SK-N-MC (cell line): ENCODE measurements at regions not wholly inside any gene's neighbourhood (a gene's known extent, or its start where the extent isn't known, plus 50 kb on each side); places are given as distances from the start of the nearest gene placed in this dataset.
"Not testable (repeated sequence)": the region's sequence is repeated elsewhere in the genome, so short reads cannot be mapped to it uniquely, and the experiment has no call there.

ENCODE experiments used
- DNase-seq: peaks from one replicate; pipeline ENCODE4 v3.0.0-alpha.2; 2011; ENCODE audit warnings: low read depth, low spot score
- H3K27ac ChIP-seq: fragments of 200-600 bp; sonication (generic); 2 replicates; pipeline ENCODE4 v1.5.1; 2016; ENCODE audit warnings: mixed run types
- H3K36me3 ChIP-seq: fragments of 200-600 bp; sonication (generic); 2 replicates; pipeline ENCODE4 v1.6.1; 2017; ENCODE audit warnings: antibody characterized with exemption, low read length, mixed read lengths; ENCODE audit not compliant: insufficient read depth
- H3K4me3 ChIP-seq: fragments of 200-600 bp; sonication (generic); 2 replicates; pipeline ENCODE4 v1.5.1; 2016
- H3K9ac ChIP-seq: fragments of 200-600 bp; sonication (generic); 2 replicates; pipeline ENCODE4 v1.8.0; 2017; ENCODE audit warnings: mixed run types, mixed read lengths; ENCODE audit not compliant: insufficient read length
- H3K9me3 ChIP-seq: fragments of 200-600 bp; sonication (generic); 2 replicates; pipeline ENCODE4 v1.6.1; 2017; ENCODE audit warnings: low read depth, mild to moderate bottlenecking, antibody characterized with exemption, low read length, moderate library complexity, mixed read lengths
- EZH2 ChIP-seq: fragments of 200-600 bp; sonication (generic); IDR thresholded peaks from one replicate; pipeline ENCODE4 v1.6.1; 2017; ENCODE audit warnings: antibody characterized with exemption
- FOXP2 ChIP-seq: optimal IDR thresholded peaks from 2 replicates; pipeline ENCODE3; 2011; ENCODE audit warnings: mild to moderate bottlenecking, moderate library complexity; ENCODE audit not compliant: insufficient read depth; ENCODE audit errors: extremely low read length, control extremely low read depth
- POLR2AphosphoS5 ChIP-seq: IDR thresholded peaks from 2 replicates; pipeline ENCODE4 v1.6.1; 2012; ENCODE audit warnings: mild to moderate bottlenecking, low read depth, low read length, borderline replicate concordance

GRCh38 chr3:80978216-80978969 lies 783.1 kb downstream of the GBE1 start:
- Histone ChIP-seq H3K36me3 (no peaks in the 10 kb centered on the region), H3K9me3 (no peaks in the 10 kb centered on the region), H3K4me3 (no peak overlapping the region), H3K9ac (no peak overlapping the region), H3K27ac (no peak overlapping the region)
- TF ChIP-seq EZH2 (no peak), FOXP2 (no peak), POLR2AphosphoS5 (no peak)
- no peak for DNase-seq

GRCh38 chr3:80970292-80970691 lies 791.2 kb downstream of the GBE1 start:
- DNase-seq: no peak
- Histone ChIP-seq H3K9ac (no peak overlapping the region), H3K4me3 (no peak overlapping the region), H3K27ac (no peak overlapping the region), H3K36me3 (no peaks in the 10 kb centered on the region), H3K9me3 (no peaks in the 10 kb centered on the region)
- TF ChIP-seq EZH2: no peak
- TF ChIP-seq POLR2AphosphoS5: no peak
- TF ChIP-seq FOXP2: no peak

DNA sequence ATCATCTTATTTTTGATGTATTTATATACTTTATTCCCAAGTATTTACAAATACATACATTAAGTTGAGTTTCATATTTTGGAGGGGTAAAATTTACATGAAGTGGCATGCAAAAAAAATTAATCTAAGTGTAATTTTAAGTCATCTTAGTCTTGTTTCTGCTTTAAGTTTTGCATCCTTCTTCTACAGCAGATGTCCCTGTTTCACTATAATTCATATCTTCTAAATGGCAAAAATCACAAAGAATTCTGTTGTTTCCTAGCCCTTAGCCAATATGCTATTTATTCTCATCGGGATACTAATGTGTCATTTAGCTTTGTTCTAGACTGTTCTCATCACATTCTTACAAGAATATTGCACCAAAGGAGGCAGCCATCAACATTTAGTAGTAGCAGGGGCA lies 831.9 kb downstream of the GBE1 start:
- no peak for DNase-seq
- no peak overlapping the region for H3K9ac ChIP-seq
- TF ChIP-seq POLR2AphosphoS5 (no peak), EZH2 (no peak), FOXP2 (no peak)

GRCh38 chr3:80914854-80915253 lies 846.6 kb downstream of the GBE1 start:
- Histone ChIP-seq H3K4me3 (no peak overlapping the region), H3K27ac (no peak overlapping the region), H3K36me3 (no peaks in the 10 kb centered on the region), H3K9ac (no peak overlapping the region), H3K9me3 (no peaks in the 10 kb centered on the region)
- TF ChIP-seq EZH2 (no peak), FOXP2 (no peak), POLR2AphosphoS5 (no peak)
- DNase-seq: no peak

More for the DNA sequence above, 831.9 kb downstream of the GBE1 start:
- H3K4me3 ChIP-seq: no peak overlapping the region
- H3K9me3 ChIP-seq: no peaks in the 10 kb centered on the region
- H3K36me3 ChIP-seq: no peaks in the 10 kb centered on the region
- H3K27ac ChIP-seq: no peak overlapping the region

DNA sequence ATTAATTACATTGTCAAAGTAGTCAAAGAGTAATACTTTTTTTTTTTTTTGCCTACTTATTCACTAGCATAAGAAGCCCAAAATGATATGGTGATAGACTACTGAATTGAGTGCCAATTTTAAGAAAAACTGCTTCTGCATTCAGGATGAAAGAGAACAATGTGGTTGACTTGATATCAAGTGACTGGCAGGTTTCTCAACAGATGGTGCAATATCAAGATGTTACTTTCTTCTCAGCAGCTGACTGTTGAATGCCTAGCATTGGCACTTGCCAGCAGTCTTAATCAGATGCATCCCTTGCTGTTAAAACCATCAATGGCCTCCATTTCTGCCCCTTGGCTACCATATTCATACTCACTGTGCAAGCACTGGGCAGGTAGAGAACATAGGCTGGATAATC lies 863.2 kb downstream of the GBE1 start:
- H3K36me3 ChIP-seq: no peaks in the 10 kb centered on the region
- TF ChIP-seq POLR2AphosphoS5 (no peak), FOXP2 (no peak)
- H3K27ac ChIP-seq: no peak overlapping the region
- no peaks in the 10 kb centered on the region for H3K9me3 ChIP-seq
- H3K4me3 ChIP-seq: no peak overlapping the region
- DNase-seq: no peak
- H3K9ac ChIP-seq: no peak overlapping the region

DNA sequence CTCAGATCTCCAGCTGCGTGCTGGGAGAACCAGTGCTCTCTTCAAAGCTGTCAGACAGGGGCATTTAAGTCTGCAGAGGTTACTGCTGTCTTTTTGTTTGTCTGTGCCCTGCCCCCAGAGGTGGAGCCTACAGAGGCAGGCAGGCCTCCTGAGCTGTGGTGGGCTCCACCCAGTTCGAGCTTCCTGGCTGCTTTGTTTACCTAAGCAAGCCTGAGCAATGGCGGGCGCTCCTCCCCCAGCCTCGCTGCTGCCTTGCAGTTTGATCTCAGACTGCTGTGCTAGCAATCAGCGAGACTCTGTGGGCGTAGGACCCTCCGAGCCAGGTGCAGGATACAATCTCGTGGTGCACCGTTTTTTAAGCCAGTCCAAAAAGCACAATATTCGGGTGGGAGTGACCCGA lies 864.4 kb downstream of the GBE1 start:
- not testable (repeated sequence) for H3K4me3 ChIP-seq, H3K36me3 ChIP-seq, H3K9me3 ChIP-seq, DNase-seq, H3K9ac ChIP-seq, H3K27ac ChIP-seq

DNA sequence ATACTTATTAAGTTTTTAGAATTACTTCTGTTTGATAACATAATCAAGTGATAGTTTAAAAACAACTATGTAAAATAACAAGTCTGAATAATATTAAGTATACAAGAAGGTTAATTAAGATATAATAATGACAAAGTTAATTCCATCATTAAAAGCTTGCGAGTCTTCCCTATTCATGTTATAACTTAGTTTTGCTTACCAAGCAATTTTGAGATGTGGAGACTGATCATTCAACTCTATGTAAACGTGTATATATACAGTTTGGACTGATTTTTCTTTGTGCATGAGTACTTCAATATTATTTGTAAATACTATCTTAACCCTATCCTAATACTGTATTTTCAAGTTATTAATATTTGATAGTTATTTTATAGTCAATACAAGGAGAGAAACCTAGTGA lies 870.9 kb downstream of the GBE1 start:
- TF ChIP-seq EZH2 (no peak), POLR2AphosphoS5 (no peak), FOXP2 (no peak)

DNA sequence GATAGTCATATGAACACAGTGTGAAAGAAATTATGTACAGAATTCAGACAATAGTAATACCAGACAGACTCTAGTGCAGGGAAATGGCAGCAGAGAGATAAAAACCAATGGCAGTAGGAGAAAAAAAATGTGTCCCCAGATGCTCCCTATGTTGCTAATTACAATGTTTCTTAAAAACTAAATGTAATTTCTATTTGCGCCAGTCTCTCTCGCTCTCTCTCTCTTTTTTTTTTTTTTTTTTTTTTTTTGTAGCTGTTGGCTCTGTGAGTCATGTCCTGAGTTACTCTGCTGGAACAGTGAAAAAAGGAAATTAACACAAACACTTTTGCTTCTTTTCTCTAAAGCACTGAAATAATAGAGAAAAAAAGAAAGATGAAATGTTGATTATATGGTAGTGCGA lies 871.9 kb downstream of the GBE1 start:
- no peaks in the 10 kb centered on the region for H3K36me3 ChIP-seq
- no peak overlapping the region for H3K9ac ChIP-seq
- H3K9me3 ChIP-seq: no peaks in the 10 kb centered on the region
- H3K4me3 ChIP-seq: no peak overlapping the region
- TF ChIP-seq FOXP2 (no peak), POLR2AphosphoS5 (no peak)
- no peak overlapping the region for H3K27ac ChIP-seq
- DNase-seq: no peak

More for the DNA sequence above, 870.9 kb downstream of the GBE1 start:
- H3K36me3 ChIP-seq: no peaks in the 10 kb centered on the region
- no peaks in the 10 kb centered on the region for H3K9me3 ChIP-seq
- no peak overlapping the region for H3K27ac ChIP-seq
- no peak overlapping the region for H3K9ac ChIP-seq
- DNase-seq: no peak
- no peak overlapping the region for H3K4me3 ChIP-seq

- no peak overlapping the region for H3K27ac ChIP-seq
- H3K4me3 ChIP-seq: no peak overlapping the region
- no peak overlapping the region for H3K9ac ChIP-seq
- TF ChIP-seq POLR2AphosphoS5 (no peak), FOXP2 (no peak)
- no peaks in the 10 kb centered on the region for H3K36me3 ChIP-seq
- no peak for DNase-seq
- no peaks in the 10 kb centered on the region for H3K9me3 ChIP-seq
Measured at GRCh38 chr3:80870476-80871041, 890.9 kb downstream of the GBE1 start.
